Fibroblast of lung (primary cell): ENCODE measurements at regions not wholly inside any gene's neighbourhood (a gene's known extent, or its start where the extent isn't known, plus 50 kb on each side); places are given as distances from the start of the nearest gene placed in this dataset.

Source experiments
- DNase-seq, 2 donors: peaks; one replicate each; pipeline versions ENCODE4 v3.0.0 to v3.0.0-alpha.2; 2010; ENCODE audit warnings: low read depth in 2 of 2
- H2AFZ ChIP-seq: 2 replicates; pipeline ENCODE4 v1.5.1; 2012; ENCODE audit warnings: low read length, control low read depth, inconsistent platforms
- H3K27ac ChIP-seq: 2 replicates; pipeline ENCODE4 v1.5.1; 2011; ENCODE audit warnings: low read length, control low read depth; ENCODE audit not compliant: insufficient read depth
- H3K27me3 ChIP-seq: 2 replicates; pipeline ENCODE4 v1.5.1; 2011; ENCODE audit warnings: mild to moderate bottlenecking, low read length; ENCODE audit not compliant: control insufficient read depth, insufficient read depth
- H3K36me3 ChIP-seq: 2 replicates; pipeline ENCODE4 v1.5.1; 2011; ENCODE audit warnings: low read length; ENCODE audit not compliant: control insufficient read depth, insufficient read depth
- H3K4me1 ChIP-seq: 2 replicates; pipeline ENCODE4 v1.5.1; 2011; ENCODE audit warnings: low read length; ENCODE audit not compliant: control insufficient read depth, insufficient read depth; ENCODE audit errors: extremely low read depth
- H3K4me2 ChIP-seq: 2 replicates; pipeline ENCODE4 v1.5.1; 2011; ENCODE audit warnings: low read length, control low read depth; ENCODE audit not compliant: insufficient read depth; ENCODE audit errors: extremely low read depth
- H3K4me3 ChIP-seq, 4 experiments: fragments of 200-600 bp in 1 of 4; sonication (generic) in 1 of 4; replicated peaks in 1 of 4; 2 replicates each; pipeline ENCODE4 v1.5.1; 2011 to 2016; ENCODE audit warnings: low read length in 4 of 4, low read depth in 3 of 4, mild to moderate bottlenecking in 3 of 4, control low read depth in 2 of 4, inconsistent platforms in 1 of 4, mixed read lengths in 1 of 4; ENCODE audit not compliant: insufficient read depth in 1 of 4; ENCODE audit errors: control extremely low read depth in 1 of 4
- H3K79me2 ChIP-seq: 2 replicates; pipeline ENCODE4 v1.5.1; 2012; ENCODE audit warnings: mild to moderate bottlenecking, low read length, inconsistent platforms; ENCODE audit not compliant: control insufficient read depth, insufficient read depth
- H3K9ac ChIP-seq: 2 replicates; pipeline ENCODE4 v1.5.1; 2011; ENCODE audit warnings: mild to moderate bottlenecking, low read length, control low read depth; ENCODE audit not compliant: insufficient read depth
- H3K9me3 ChIP-seq: 2 replicates; pipeline ENCODE4 v1.5.1; 2012; ENCODE audit warnings: low read depth, low read length; ENCODE audit not compliant: control insufficient read depth, insufficient read depth
- H4K20me1 ChIP-seq: 2 replicates; pipeline ENCODE4 v1.5.1; 2011; ENCODE audit warnings: low read length; ENCODE audit not compliant: control insufficient read depth, insufficient read depth; ENCODE audit errors: extremely low read depth
- CTCF ChIP-seq, 2 donors: IDR thresholded peaks in 1 of 2; conservative IDR thresholded peaks in 1 of 2; 1 replicate in 1 of 2; 2 replicates in 1 of 2; pipeline ENCODE4 v1.5.1; 2011 to 2012; ENCODE audit warnings: low read length in 2 of 2, control low read depth in 1 of 2, inconsistent platforms in 1 of 2, low read depth in 1 of 2, mild to moderate bottlenecking in 1 of 2
- EZH2 ChIP-seq: IDR thresholded peaks from 2 replicates; pipeline ENCODE4 v1.5.1; 2012; ENCODE audit warnings: low read length, control low read depth, mild to moderate bottlenecking; ENCODE audit errors: missing control alignments

- no peaks in the 10 kb centered on the region for H4K20me1 ChIP-seq
- H3K4me2 ChIP-seq: no peak overlapping the region
- no peaks in the 10 kb centered on the region for H3K4me1 ChIP-seq
- no peak overlapping the region for H3K27ac ChIP-seq
- no peaks in the 10 kb centered on the region for H3K9me3 ChIP-seq
- no peak overlapping the region for H3K9ac ChIP-seq
- H2AFZ ChIP-seq: no peak overlapping the region
- H3K79me2 ChIP-seq: no peaks in the 10 kb centered on the region
- DNase-seq: peak in 1 of 2 donors; percentile 82
- no peaks in the 10 kb centered on the region for H3K36me3 ChIP-seq
- TF ChIP-seq EZH2 (no peak), CTCF (conservative IDR thresholded peaks at IDR 0.05 in 1 of 2, IDR thresholded peaks at IDR 0.05 in 1 of 2; ENCODE audit: low read depth in 1 of 2, low read length in 2 of 2) (no peak)
- H3K4me3 ChIP-seq: no peak overlapping the region
- no peaks in the 10 kb centered on the region for H3K27me3 ChIP-seq
Measured at GRCh38 chr13:90738881-90739280, 608.6 kb upstream of the MIR17HG start.

- Histone ChIP-seq H3K4me2 (no peak overlapping the region), H3K4me1 (no peaks in the 10 kb centered on the region), H2AFZ (no peak overlapping the region), H3K9me3 (no peaks in the 10 kb centered on the region), H3K27ac (no peak overlapping the region), H4K20me1 (no peaks in the 10 kb centered on the region), H3K79me2 (no peaks in the 10 kb centered on the region), H3K9ac (no peak overlapping the region), H3K36me3 (no peaks in the 10 kb centered on the region), H3K27me3 (no peaks in the 10 kb centered on the region), H3K4me3 (no peak overlapping the region)
- TF ChIP-seq EZH2 (no peak), CTCF (conservative IDR thresholded peaks at IDR 0.05 in 1 of 2, IDR thresholded peaks at IDR 0.05 in 1 of 2; ENCODE audit: low read depth in 1 of 2, low read length in 2 of 2) (no peak)
- no peak for DNase-seq
Measured at GRCh38 chr13:90740099-90740498, 607.4 kb upstream of the MIR17HG start.

GRCh38 chr13:90742381-90742780 is 605.1 kb upstream of the MIR17HG start:
- no peak for DNase-seq
- H3K4me2 ChIP-seq: no peak overlapping the region
- no peaks in the 10 kb centered on the region for H3K9me3 ChIP-seq
- TF ChIP-seq EZH2 (no peak), CTCF (conservative IDR thresholded peaks at IDR 0.05 in 1 of 2, IDR thresholded peaks at IDR 0.05 in 1 of 2; ENCODE audit: low read depth in 1 of 2, low read length in 2 of 2) (no peak)
- no peak overlapping the region for H3K9ac ChIP-seq
- H3K27ac ChIP-seq: no peak overlapping the region
- H3K4me3 ChIP-seq: no peak overlapping the region
- no peaks in the 10 kb centered on the region for H3K79me2 ChIP-seq
- no peak overlapping the region for H2AFZ ChIP-seq
- no peaks in the 10 kb centered on the region for H3K4me1 ChIP-seq
- no peaks in the 10 kb centered on the region for H3K36me3 ChIP-seq
- no peaks in the 10 kb centered on the region for H4K20me1 ChIP-seq
- no peaks in the 10 kb centered on the region for H3K27me3 ChIP-seq
